Keratinocyte (primary cell): ENCODE measurements at regions not wholly inside any gene's neighbourhood (a gene's known extent, or its start where the extent isn't known, plus 50 kb on each side); places are given as distances from the start of the nearest gene placed in this dataset.

Experiments used
- DNase-seq: peaks from one replicate; pipeline ENCODE4 v3.0.0-alpha.2; 2011; ENCODE audit warnings: low read depth, missing footprints, low spot score
- FAIRE-seq: peaks from 2 replicates; lab custom pipeline; 2011; peaks lifted over from hg19 to GRCh38; lab: Jason Lieb, UNC
- H2AFZ ChIP-seq: 2 replicates; pipeline ENCODE4 v1.6.0; 2012; ENCODE audit warnings: low read length, control low read depth, inconsistent platforms; ENCODE audit not compliant: control insufficient read depth
- H3K27ac ChIP-seq: 2 replicates; pipeline ENCODE4 v1.5.1; 2011; ENCODE audit warnings: low read length; ENCODE audit not compliant: control insufficient read depth, insufficient read depth
- H3K27me3 ChIP-seq: 3 replicates; pipeline ENCODE4 v1.6.0; 2011; ENCODE audit warnings: low read length; ENCODE audit not compliant: control insufficient read depth, insufficient read depth; ENCODE audit errors: extremely low read depth
- H3K36me3 ChIP-seq, 2 experiments: 2 replicates in 1 of 2; 3 replicates in 1 of 2; pipeline ENCODE4 v1.5.1; 2011; ENCODE audit warnings: low read length in 2 of 2, mild to moderate bottlenecking in 1 of 2; ENCODE audit not compliant: control insufficient read depth in 2 of 2, insufficient read depth in 2 of 2; ENCODE audit errors: extremely low read depth in 1 of 2
- H3K4me1 ChIP-seq: 3 replicates; pipeline ENCODE4 v1.5.1; 2011; ENCODE audit warnings: low read length; ENCODE audit not compliant: control insufficient read depth, insufficient read depth; ENCODE audit errors: extremely low read depth
- H3K4me2 ChIP-seq: 3 replicates; pipeline ENCODE4 v1.6.0; 2011; ENCODE audit warnings: low read depth, low read length; ENCODE audit not compliant: control insufficient read depth, insufficient read depth; ENCODE audit errors: extremely low read depth
- H3K4me3 ChIP-seq, 3 experiments: fragments of 200-600 bp in 1 of 3; sonication (generic) in 1 of 3; 2 replicates in 2 of 3; 3 replicates in 1 of 3; pipeline ENCODE4 v1.5.1; 2011 to 2016; ENCODE audit warnings: low read length in 3 of 3, mild to moderate bottlenecking in 3 of 3, control low read depth in 2 of 3, inconsistent platforms in 1 of 3, low read depth in 1 of 3, mixed read lengths in 1 of 3, mixed run types in 1 of 3, moderate library complexity in 1 of 3; ENCODE audit not compliant: control insufficient read depth in 2 of 3, insufficient read depth in 2 of 3; ENCODE audit errors: extremely low read depth in 1 of 3
- H3K79me2 ChIP-seq: 2 replicates; pipeline ENCODE4 v1.6.0; 2012; ENCODE audit warnings: low read length; ENCODE audit not compliant: control insufficient read depth, insufficient read depth
- H3K9ac ChIP-seq: 3 replicates; pipeline ENCODE4 v1.6.0; 2011; ENCODE audit warnings: low read length; ENCODE audit not compliant: control insufficient read depth, insufficient read depth; ENCODE audit errors: extremely low read depth
- H3K9me1 ChIP-seq: 3 replicates; pipeline ENCODE4 v1.6.0; 2011; ENCODE audit warnings: low read length; ENCODE audit not compliant: control insufficient read depth, insufficient read depth; ENCODE audit errors: extremely low read depth
- H3K9me3 ChIP-seq: 2 replicates; pipeline ENCODE4 v1.5.1; 2012; ENCODE audit warnings: low read depth, low read length; ENCODE audit not compliant: control insufficient read depth
- H4K20me1 ChIP-seq: 3 replicates; pipeline ENCODE4 v1.6.0; 2011; ENCODE audit warnings: low read length; ENCODE audit not compliant: control insufficient read depth, insufficient read depth; ENCODE audit errors: extremely low read depth
- CTCF ChIP-seq, 3 experiments: IDR thresholded peaks in 1 of 3; conservative IDR thresholded peaks in 1 of 3; optimal IDR thresholded peaks in 1 of 3; 2 replicates in 2 of 3; 3 replicates in 1 of 3; pipeline versions ENCODE3 to v1.5.1; 2011; ENCODE audit warnings: low read length in 3 of 3, mild to moderate bottlenecking in 3 of 3, moderate library complexity in 2 of 3, control low read depth in 1 of 3, inconsistent platforms in 1 of 3; ENCODE audit not compliant: insufficient read depth in 2 of 3; ENCODE audit errors: extremely low read depth in 1 of 3
- EZH2 ChIP-seq: IDR thresholded peaks from one replicate; pipeline ENCODE4 v1.6.1; 2012; ENCODE audit warnings: inconsistent platforms, mild to moderate bottlenecking, low read length, moderate library complexity
- dilution Hi-C: fragments of 300-500 bp; cut with MboI; formaldehyde crosslinking; loops from one replicate; pipeline ENCODE4 v1.7.0; 2020; ENCODE audit warnings: low sequenced_read_pairs; ENCODE audit not compliant: extremely low pct_ligation_motif_present

GRCh38 chr2:4272261-4272858 is 569.0 kb downstream of the DCDC2C start:
- no peak overlapping the region for H3K9ac ChIP-seq
- peaks cover 5% of the 10 kb centered on the region for H3K9me3 ChIP-seq
- H3K4me2 ChIP-seq, result no peak overlapping the region
- no peaks in the 10 kb centered on the region for H3K9me1 ChIP-seq
- TF ChIP-seq CTCF (optimal IDR thresholded peaks at IDR 0.05 in 1 of 3, IDR thresholded peaks at IDR 0.05 in 1 of 3, conservative IDR thresholded peaks at IDR 0.05 in 1 of 3; ENCODE audit: extremely low read depth in 1 of 3, insufficient read depth in 2 of 3, low read length in 3 of 3) (no peak), EZH2 (no peak)
- H3K4me1 ChIP-seq, result no peaks in the 10 kb centered on the region
- dilution Hi-C loops, result no loop called here
- H3K27me3 ChIP-seq, result no peaks in the 10 kb centered on the region
- no peak overlapping the region for H3K4me3 ChIP-seq
- no peak overlapping the region for H3K27ac ChIP-seq
- H3K36me3 ChIP-seq, result no peaks in the 10 kb centered on the region
- H2AFZ ChIP-seq, result no peak overlapping the region
- no peak for FAIRE-seq
- H4K20me1 ChIP-seq, result no peaks in the 10 kb centered on the region
- no peaks in the 10 kb centered on the region for H3K79me2 ChIP-seq
- no peak for DNase-seq

- Histone ChIP-seq H3K9ac (no peak overlapping the region), H3K4me2 (no peak overlapping the region), H4K20me1 (no peaks in the 10 kb centered on the region), H3K9me3 (no peaks in the 10 kb centered on the region), H3K79me2 (no peaks in the 10 kb centered on the region), H3K9me1 (no peaks in the 10 kb centered on the region), H3K27ac (no peak overlapping the region), H3K27me3 (no peaks in the 10 kb centered on the region), H3K4me1 (no peaks in the 10 kb centered on the region), H2AFZ (no peak overlapping the region), H3K36me3 (no peaks in the 10 kb centered on the region), H3K4me3 (no peak overlapping the region)
- DNase-seq (no peak), FAIRE-seq (no peak)
- TF ChIP-seq CTCF (optimal IDR thresholded peaks at IDR 0.05 in 1 of 3, IDR thresholded peaks at IDR 0.05 in 1 of 3, conservative IDR thresholded peaks at IDR 0.05 in 1 of 3; ENCODE audit: extremely low read depth in 1 of 3, insufficient read depth in 2 of 3, low read length in 3 of 3), result no peak
- TF ChIP-seq EZH2, result no peak
- dilution Hi-C loops, result no loop called here
These were observed 575.0 kb downstream of the DCDC2C start for GRCh38 chr2:4278392-4278791.
